Lower leg skin (tissue), 3 donors: ENCODE measurements at regions not wholly inside any gene's neighbourhood (a gene's known extent, or its start where the extent isn't known, plus 50 kb on each side); places are given as distances from the start of the nearest gene placed in this dataset.
"Not testable (repeated sequence)": the region's sequence is repeated elsewhere in the genome, so short reads cannot be mapped to it uniquely, and the experiment has no call there.

Source experiments
- POLR2A ChIP-seq, 2 donors: fragments of 450-650 bp; IDR thresholded peaks; one replicate each; pipeline ENCODE4 v1.6.1; 2016 to 2017; ENCODE audit warnings: antibody characterized with exemption in 2 of 2, mild to moderate bottlenecking in 1 of 2, moderate library complexity in 1 of 2
- TF ChIP-seq, protein P1 (sequence below), 3 donors: fragments of 450-650 bp; IDR thresholded peaks; one replicate each; pipeline ENCODE4 v1.5.1; 2016; ENCODE audit warnings: antibody characterized with exemption in 3 of 3, mild to moderate bottlenecking in 3 of 3, moderate library complexity in 2 of 3

DNA sequence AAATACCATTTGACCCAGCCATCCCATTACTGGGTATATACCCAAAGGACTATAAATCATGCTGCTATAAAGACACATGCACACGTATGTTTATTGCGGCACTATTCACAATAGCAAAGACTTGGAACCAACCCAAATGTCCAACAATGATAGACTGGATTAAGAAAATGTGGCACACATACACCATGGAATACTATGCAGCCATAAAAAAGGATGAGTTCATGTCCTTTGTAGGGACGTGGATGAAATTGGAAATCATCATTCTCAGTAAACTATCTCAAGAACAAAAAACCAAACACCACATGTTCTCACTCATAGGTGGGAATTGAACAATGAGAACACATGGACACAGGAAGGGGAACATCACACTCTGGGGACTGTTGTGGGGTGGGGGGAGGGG is 142.1 kb upstream of the BEND6 start:
- TF ChIP-seq POLR2A (IDR thresholded peaks at IDR 0.05), result not testable (repeated sequence)
- TF ChIP-seq, protein P1, sequence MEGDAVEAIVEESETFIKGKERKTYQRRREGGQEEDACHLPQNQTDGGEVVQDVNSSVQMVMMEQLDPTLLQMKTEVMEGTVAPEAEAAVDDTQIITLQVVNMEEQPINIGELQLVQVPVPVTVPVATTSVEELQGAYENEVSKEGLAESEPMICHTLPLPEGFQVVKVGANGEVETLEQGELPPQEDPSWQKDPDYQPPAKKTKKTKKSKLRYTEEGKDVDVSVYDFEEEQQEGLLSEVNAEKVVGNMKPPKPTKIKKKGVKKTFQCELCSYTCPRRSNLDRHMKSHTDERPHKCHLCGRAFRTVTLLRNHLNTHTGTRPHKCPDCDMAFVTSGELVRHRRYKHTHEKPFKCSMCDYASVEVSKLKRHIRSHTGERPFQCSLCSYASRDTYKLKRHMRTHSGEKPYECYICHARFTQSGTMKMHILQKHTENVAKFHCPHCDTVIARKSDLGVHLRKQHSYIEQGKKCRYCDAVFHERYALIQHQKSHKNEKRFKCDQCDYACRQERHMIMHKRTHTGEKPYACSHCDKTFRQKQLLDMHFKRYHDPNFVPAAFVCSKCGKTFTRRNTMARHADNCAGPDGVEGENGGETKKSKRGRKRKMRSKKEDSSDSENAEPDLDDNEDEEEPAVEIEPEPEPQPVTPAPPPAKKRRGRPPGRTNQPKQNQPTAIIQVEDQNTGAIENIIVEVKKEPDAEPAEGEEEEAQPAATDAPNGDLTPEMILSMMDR (IDR thresholded peaks at IDR 0.05), result not testable (repeated sequence)
